Central memory CD8-positive, alpha-beta T cell (primary cell): ENCODE measurements at regions not wholly inside any gene's neighbourhood (a gene's known extent, or its start where the extent isn't known, plus 50 kb on each side); places are given as distances from the start of the nearest gene placed in this dataset.
"Not testable (repeated sequence)": the region's sequence is repeated elsewhere in the genome, so short reads cannot be mapped to it uniquely, and the experiment has no call there.

Experiments
- ATAC-seq: fragments of 150-1000 bp; cut with Tn5 transposase; replicated peaks from 2 replicates; pipeline ENCODE4 v1.10.0; 2022; ENCODE audit warnings: mild to moderate bottlenecking, moderate FRiP score, moderate number of reproducible peaks; ENCODE audit not compliant: poor library complexity, severe bottlenecking; ENCODE audit errors: extremely low read depth
- DNase-seq, 2 donors: peaks; one replicate each; pipeline ENCODE4 v3.0.0; 2021; ENCODE audit warnings: low spot score in 2 of 2
- H3K27ac Mint-ChIP-seq: one replicate; pipeline ENCODE4 v1.8.0; 2022; ENCODE audit warnings: low read depth, mild to moderate bottlenecking, moderate library complexity, mixed read lengths
- H3K27me3 Mint-ChIP-seq: one replicate; pipeline ENCODE4 v1.8.0; 2022; ENCODE audit warnings: mixed read lengths
- H3K36me3 Mint-ChIP-seq: one replicate; pipeline ENCODE4 v1.8.0; 2022; ENCODE audit warnings: mild to moderate bottlenecking, moderate library complexity, mixed read lengths; ENCODE audit not compliant: insufficient read depth
- H3K4me1 Mint-ChIP-seq: one replicate; pipeline ENCODE4 v1.8.0; 2022; ENCODE audit warnings: mixed read lengths
- H3K4me3 Mint-ChIP-seq: one replicate; pipeline ENCODE4 v1.8.0; 2022; ENCODE audit warnings: mild to moderate bottlenecking, moderate library complexity, mixed read lengths
- H3K9me3 Mint-ChIP-seq: one replicate; pipeline ENCODE4 v1.8.0; 2022; ENCODE audit warnings: mixed read lengths

DNA sequence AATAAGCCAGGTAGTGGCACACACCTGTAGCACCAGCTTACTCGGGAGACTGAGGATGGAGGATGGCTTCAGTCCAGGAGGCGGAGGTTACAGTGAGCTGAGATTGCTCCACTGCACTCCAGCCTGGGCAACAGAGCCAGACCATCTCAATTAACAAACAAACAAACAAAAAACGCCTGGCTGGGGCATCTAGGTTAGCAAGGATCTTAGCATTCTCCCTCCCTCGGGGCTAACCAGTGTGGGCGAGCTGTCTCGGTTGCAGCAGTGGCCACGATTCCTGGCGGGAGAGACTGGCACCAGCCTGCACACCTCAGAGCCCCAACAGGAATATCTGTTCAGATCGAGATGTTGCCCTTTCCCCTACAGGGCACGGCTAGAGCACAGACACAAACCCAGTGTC is 91.3 kb upstream of the KCTD7 start:
- no peaks in the 10 kb centered on the region for H3K4me1 Mint-ChIP-seq
- ATAC-seq, result no peak
- peaks cover 4% of the 10 kb centered on the region for H3K36me3 Mint-ChIP-seq
- DNase-seq, result no peak
- no peaks in the 10 kb centered on the region for H3K9me3 Mint-ChIP-seq
- no peak overlapping the region for H3K4me3 Mint-ChIP-seq
- H3K27ac Mint-ChIP-seq, result no peak overlapping the region
- H3K27me3 Mint-ChIP-seq, result no peaks in the 10 kb centered on the region

DNA sequence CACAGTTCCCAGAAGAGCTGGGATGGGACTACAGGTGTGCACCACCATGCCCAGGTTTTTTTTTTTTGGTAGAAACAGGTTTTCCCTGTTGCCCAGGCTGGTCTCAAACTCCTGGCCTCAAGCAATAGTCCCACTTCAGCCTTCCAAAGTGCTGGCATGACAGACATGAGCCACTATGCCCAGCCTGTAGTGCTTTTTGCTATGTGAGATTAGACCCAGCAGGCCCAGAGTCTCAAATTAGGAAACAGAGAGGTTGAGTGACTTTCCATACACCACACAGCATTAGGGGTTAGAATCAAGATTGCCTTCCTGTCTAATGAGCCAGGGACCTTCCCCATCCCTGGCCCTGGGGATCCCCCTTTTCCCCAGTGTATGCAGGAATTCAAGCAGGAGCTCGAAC is 90.8 kb upstream of the KCTD7 start:
- no peaks in the 10 kb centered on the region for H3K9me3 Mint-ChIP-seq
- H3K27ac Mint-ChIP-seq, result no peak overlapping the region

GRCh38 chr7:66539264-66539623 is 89.4 kb upstream of the KCTD7 start:
- no peak for ATAC-seq
- Mint-ChIP-seq H3K9me3 (no peaks in the 10 kb centered on the region), H3K27ac (peak overlapping the region; percentile 65), H3K4me1 (no peaks in the 10 kb centered on the region), H3K36me3 (peaks cover 6% of the 10 kb centered on the region), H3K27me3 (no peaks in the 10 kb centered on the region), H3K4me3 (no peak overlapping the region)
- DNase-seq, result no peak

More for the DNA sequence above, 90.8 kb upstream of the KCTD7 start:
- DNase-seq (no peak), ATAC-seq (no peak)
- Mint-ChIP-seq H3K36me3 (peaks cover 4% of the 10 kb centered on the region), H3K27me3 (no peaks in the 10 kb centered on the region), H3K4me3 (no peak overlapping the region), H3K4me1 (no peaks in the 10 kb centered on the region)

GRCh38 chr7:66539902-66540375 is 88.7 kb upstream of the KCTD7 start:
- DNase-seq (no peak), ATAC-seq (no peak)
- H3K4me1 Mint-ChIP-seq, result no peaks in the 10 kb centered on the region
- no peaks in the 10 kb centered on the region for H3K27me3 Mint-ChIP-seq
- H3K4me3 Mint-ChIP-seq, result no peak overlapping the region
- no peak overlapping the region for H3K27ac Mint-ChIP-seq
- H3K36me3 Mint-ChIP-seq, result peaks cover 8% of the 10 kb centered on the region
- H3K9me3 Mint-ChIP-seq, result no peaks in the 10 kb centered on the region

GRCh38 chr7:66542049-66542448 is 86.6 kb upstream of the KCTD7 start:
- Mint-ChIP-seq H3K9me3 (no peaks in the 10 kb centered on the region), H3K36me3 (peaks cover 14% of the 10 kb centered on the region), H3K27ac (no peak overlapping the region), H3K4me3 (no peak overlapping the region), H3K27me3 (no peaks in the 10 kb centered on the region), H3K4me1 (no peaks in the 10 kb centered on the region)
- ATAC-seq (no peak), DNase-seq (no peak)

DNA sequence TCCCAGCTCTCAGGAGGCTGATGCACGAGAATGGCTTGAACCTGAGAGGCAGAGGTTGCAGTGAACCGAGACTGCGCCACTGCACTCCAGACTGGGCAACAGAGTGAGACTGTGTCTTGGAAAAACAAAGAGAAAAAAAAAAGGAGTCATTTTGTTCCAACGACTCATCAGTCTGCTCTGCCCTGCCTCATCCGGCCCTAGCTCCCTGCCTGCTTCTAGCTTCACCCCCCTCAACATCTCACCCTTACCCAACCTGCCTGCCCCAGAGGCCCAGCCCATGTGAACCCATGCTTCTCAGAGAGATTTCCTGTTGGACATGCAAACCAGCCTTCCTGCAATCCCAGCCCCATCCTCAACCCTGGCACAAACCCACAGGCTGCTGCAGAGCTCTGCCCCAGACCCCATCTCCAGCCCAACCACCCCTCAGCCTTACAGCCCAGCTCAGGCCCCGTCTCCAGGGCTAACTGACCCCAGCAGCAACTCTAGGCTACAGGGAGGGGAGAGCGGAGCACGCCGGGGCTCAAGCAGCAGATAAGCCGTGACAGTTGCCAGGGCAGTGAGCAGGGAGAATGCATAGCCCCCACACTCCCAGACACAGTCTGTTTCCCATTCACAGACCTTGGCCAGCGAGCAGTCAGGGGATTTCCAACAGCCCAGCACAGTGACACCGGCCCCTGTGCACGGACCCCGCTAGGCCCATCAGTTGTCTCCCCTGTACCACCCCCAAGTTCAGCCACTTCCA is 86.0 kb upstream of the KCTD7 start:
- ATAC-seq (no peak), DNase-seq (no peak)
- H3K27ac Mint-ChIP-seq, result peak overlapping the region; percentile 49
- H3K9me3 Mint-ChIP-seq, result no peaks in the 10 kb centered on the region
- no peaks in the 10 kb centered on the region for H3K27me3 Mint-ChIP-seq
- H3K4me1 Mint-ChIP-seq, result no peaks in the 10 kb centered on the region
- H3K36me3 Mint-ChIP-seq, result peaks cover 17% of the 10 kb centered on the region
- no peak overlapping the region for H3K4me3 Mint-ChIP-seq

GRCh38 chr7:66549466-66549865 is 79.2 kb upstream of the KCTD7 start:
- Mint-ChIP-seq H3K4me3 (no peak overlapping the region), H3K27ac (no peak overlapping the region), H3K27me3 (no peaks in the 10 kb centered on the region), H3K4me1 (no peaks in the 10 kb centered on the region), H3K36me3 (peaks cover 39% of the 10 kb centered on the region), H3K9me3 (no peaks in the 10 kb centered on the region)
- DNase-seq (no peak), ATAC-seq (no peak)

- no peak for DNase-seq
- Mint-ChIP-seq H3K27me3 (no peaks in the 10 kb centered on the region), H3K4me3 (no peak overlapping the region), H3K9me3 (no peaks in the 10 kb centered on the region), H3K36me3 (peaks cover 36% of the 10 kb centered on the region), H3K27ac (no peak overlapping the region), H3K4me1 (no peaks in the 10 kb centered on the region)
- no peak for ATAC-seq
Measured at GRCh38 chr7:66553001-66553400, 75.7 kb upstream of the KCTD7 start.

GRCh38 chr7:66553675-66554074 is 75.0 kb upstream of the KCTD7 start:
- H3K36me3 Mint-ChIP-seq, result peaks cover 36% of the 10 kb centered on the region
- not testable (repeated sequence) for ATAC-seq, H3K27me3 Mint-ChIP-seq, DNase-seq, H3K9me3 Mint-ChIP-seq, H3K4me1 Mint-ChIP-seq, H3K27ac Mint-ChIP-seq, H3K4me3 Mint-ChIP-seq

- not testable (repeated sequence) for ATAC-seq, DNase-seq, H3K27me3 Mint-ChIP-seq, H3K9me3 Mint-ChIP-seq, H3K4me3 Mint-ChIP-seq, H3K4me1 Mint-ChIP-seq
- peak overlapping the region; percentile 12 for H3K27ac Mint-ChIP-seq
- peaks cover 36% of the 10 kb centered on the region for H3K36me3 Mint-ChIP-seq
Measured at GRCh38 chr7:66554291-66554690, 74.4 kb upstream of the KCTD7 start.

GRCh38 chr7:66554842-66555430 is 73.7 kb upstream of the KCTD7 start:
- not testable (repeated sequence) for H3K4me3 Mint-ChIP-seq, H3K4me1 Mint-ChIP-seq, DNase-seq, H3K27me3 Mint-ChIP-seq, ATAC-seq, H3K9me3 Mint-ChIP-seq
- H3K27ac Mint-ChIP-seq, result peak overlapping the region; percentile 19
- H3K36me3 Mint-ChIP-seq, result peaks cover 37% of the 10 kb centered on the region

DNA sequence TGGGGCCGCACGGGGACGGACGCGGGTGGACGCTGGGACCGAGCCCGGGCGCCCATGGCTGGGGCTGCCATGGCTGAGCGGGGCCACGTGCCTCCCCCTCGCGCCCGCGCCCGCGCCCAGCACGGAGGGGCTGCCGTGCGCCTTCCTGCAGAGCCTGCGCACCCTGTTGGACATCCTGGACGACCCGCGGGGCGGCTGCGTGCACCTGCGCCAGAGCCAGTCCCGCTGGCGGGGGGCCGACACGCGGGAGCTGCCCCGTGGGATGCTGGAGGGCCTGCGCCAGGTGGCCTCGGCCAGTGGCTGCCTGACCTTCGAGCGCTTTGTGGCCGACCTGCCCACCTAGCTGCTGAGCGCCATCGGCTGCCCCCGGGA is 72.5 kb upstream of the KCTD7 start:
- no peak for ATAC-seq
- Mint-ChIP-seq H3K4me3 (no peak overlapping the region), H3K9me3 (no peaks in the 10 kb centered on the region), H3K36me3 (peaks cover 39% of the 10 kb centered on the region), H3K27ac (no peak overlapping the region), H3K27me3 (no peaks in the 10 kb centered on the region), H3K4me1 (no peaks in the 10 kb centered on the region)
- no peak for DNase-seq

DNA sequence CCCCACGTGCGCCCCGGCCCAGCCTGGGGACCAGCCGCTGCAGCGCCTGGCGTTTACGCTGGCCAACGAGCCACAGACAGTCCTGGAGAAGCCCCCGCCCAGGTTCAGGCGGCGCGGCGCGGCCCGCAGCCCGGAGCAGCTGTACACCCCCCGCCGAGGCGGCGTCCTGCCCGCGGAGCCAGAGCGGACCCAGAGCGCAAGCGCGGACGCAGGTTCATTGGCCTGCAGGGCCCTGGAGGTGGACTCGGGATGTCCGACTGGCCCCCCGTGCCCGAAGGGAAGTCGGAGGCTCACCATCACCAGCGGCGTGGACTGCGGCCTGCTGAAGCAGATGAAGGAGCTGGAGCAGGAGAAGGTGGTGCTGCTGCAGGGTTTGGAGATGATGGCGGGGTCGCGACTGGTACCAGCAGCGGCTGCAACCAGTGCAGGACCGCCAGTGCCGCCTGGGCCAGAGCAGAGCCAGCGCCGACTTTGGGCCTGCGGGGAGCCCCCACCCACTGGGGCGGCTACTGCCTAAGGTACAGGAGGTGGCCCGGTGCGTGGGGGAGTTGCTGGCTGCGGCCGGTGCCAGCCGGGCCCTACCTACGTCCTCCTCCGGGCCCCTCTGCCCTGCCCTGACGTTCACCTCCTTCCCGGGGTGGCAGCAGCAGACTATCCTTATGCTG is 72.0 kb upstream of the KCTD7 start:
- H3K27me3 Mint-ChIP-seq, result no peaks in the 10 kb centered on the region
- H3K4me1 Mint-ChIP-seq, result no peaks in the 10 kb centered on the region
- H3K36me3 Mint-ChIP-seq, result peaks cover 34% of the 10 kb centered on the region
- DNase-seq, result no peak
- no peak for ATAC-seq
- H3K4me3 Mint-ChIP-seq, result no peak overlapping the region
- H3K27ac Mint-ChIP-seq, result no peak overlapping the region
- no peaks in the 10 kb centered on the region for H3K9me3 Mint-ChIP-seq
